Hematopoietic multipotent progenitor cell treated with erythropoietin and hydrocortisone succinate and interleukin-3 and kit ligand, for 6 days (in vitro differentiated cells): ENCODE measurements at regions not wholly inside any gene's neighbourhood (a gene's known extent, or its start where the extent isn't known, plus 50 kb on each side); places are given as distances from the start of the nearest gene placed in this dataset.
"Not testable (repeated sequence)": the region's sequence is repeated elsewhere in the genome, so short reads cannot be mapped to it uniquely, and the experiment has no call there.

Source experiments
- DNase-seq: peaks from one replicate; pipeline ENCODE4 v3.0.0-alpha.2; 2015

- DNase-seq, result no peak
Measured at GRCh38 chr12:83889745-83890144, 1022.9 kb downstream of the SLC6A15 start.

- DNase-seq, result no peak
Measured at GRCh38 chr12:83886479-83886878, 1026.1 kb downstream of the SLC6A15 start.

DNA sequence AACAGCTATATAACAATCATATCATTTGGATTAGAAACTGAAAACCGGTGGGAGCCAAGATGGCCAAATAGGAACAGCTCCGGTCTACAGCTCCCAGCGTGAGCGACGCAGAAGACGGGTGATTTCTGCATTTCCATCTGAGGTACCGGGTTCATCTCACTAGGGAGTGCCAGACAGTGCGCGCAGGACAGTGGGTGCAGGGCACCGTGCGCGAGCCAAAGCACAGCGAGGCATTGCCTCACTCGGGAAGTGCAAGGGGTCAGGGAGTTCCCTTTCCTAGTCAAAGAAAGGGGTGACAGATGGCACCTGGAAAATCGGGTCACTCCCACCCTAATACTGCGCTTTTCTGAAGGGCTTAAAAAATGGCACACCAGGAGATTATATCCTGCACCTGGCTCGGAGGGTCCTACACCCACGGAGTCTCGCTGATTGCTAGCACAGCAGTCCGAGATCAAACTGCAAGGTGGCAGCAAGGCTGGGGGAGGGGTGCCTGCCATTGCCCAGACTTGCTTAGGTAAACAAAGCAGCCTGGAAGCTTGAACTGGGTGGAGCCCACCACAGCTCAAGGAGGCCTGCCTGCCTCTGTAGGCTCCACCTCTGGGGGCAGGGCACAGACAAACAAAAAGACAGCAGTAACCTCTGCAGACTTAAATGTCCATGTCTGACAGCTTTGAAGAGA lies 1041.5 kb downstream of the SLC6A15 start:
- DNase-seq, result not testable (repeated sequence)

DNA sequence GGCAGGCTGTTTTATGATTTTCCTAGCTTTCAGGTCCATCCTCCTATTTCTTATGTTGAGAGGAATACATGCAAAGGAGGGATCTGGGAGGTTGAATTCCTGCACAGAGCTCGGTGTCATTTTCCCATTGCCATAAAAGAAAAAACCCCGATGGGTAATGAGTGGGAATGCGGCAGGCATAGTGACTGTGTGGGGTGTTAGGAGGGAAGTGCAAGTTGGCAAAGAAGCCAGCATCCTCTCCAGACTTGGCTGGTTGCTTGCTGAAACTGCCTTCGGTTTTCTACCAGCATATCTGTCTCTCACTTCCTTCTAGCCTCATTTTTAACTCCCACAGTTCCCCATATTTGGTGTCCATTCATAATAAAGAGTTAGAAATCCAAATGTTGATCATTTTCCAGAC lies 1046.1 kb downstream of the SLC6A15 start:
- no peak for DNase-seq

GRCh38 chr12:83865431-83865830 lies 1047.2 kb downstream of the SLC6A15 start:
- DNase-seq, result no peak

- no peak for DNase-seq
Measured at GRCh38 chr12:83864054-83864453, 1048.5 kb downstream of the SLC6A15 start.

- no peak for DNase-seq
Measured at GRCh38 chr12:83859021-83859420, 1053.6 kb downstream of the SLC6A15 start.

- no peak for DNase-seq
Measured at GRCh38 chr12:83856803-83857202, 1055.8 kb downstream of the SLC6A15 start.

DNA sequence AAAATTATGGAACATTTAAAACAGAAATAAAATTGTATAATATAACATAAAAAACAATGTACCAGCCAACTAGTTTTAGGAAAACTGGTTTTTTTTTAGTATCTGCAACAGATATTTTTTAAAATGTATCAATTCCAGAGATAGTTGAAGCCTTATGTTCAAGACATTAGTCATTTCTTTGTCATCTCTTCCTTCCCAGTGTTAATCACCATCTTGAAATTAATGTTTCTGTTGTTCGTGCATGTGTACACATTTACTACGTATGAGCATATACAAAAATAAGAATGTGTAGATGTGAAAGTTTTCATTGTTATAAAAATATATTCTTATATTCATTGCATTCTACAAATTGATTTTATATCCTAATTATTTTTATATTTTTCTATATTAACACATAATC lies 1062.1 kb downstream of the SLC6A15 start:
- DNase-seq, result no peak

DNA sequence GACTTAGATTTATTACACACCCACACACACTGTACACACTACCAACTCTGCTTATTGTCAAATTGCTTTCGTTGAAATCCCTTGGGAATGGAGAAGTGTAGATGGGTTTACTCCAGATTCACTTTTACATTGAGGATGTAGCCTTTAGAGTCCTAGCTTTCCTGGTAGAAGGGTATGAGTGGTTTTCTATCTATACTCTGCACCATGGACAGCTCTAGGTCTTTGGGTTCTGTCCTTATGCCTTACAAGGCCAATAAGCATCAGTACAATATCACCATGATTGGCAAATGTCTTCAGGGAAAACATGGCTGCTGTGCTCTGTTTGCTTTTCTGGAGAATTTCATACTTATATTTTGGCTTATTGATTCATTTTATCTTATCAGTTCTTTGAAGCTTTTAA lies 1063.9 kb downstream of the SLC6A15 start:
- no peak for DNase-seq

DNA sequence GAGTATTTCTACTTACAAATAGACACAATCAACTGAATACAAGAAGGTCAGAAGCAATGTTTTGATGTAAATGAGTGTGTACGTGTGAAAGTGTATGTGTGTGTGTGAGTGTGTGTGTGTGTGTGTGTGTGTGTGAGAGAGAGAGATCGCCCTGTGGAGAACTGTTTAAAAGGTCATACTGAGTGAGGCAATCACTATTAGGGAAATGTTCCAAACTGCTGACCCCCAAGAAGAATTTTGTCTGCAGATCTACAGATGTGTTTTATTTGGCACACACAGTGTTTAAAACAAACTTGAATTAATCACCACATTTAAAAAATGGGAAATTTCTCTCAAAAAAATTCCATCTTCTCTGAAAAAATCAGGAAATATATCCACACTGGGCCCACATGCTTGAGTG lies 1069.1 kb downstream of the SLC6A15 start:
- no peak for DNase-seq

DNA sequence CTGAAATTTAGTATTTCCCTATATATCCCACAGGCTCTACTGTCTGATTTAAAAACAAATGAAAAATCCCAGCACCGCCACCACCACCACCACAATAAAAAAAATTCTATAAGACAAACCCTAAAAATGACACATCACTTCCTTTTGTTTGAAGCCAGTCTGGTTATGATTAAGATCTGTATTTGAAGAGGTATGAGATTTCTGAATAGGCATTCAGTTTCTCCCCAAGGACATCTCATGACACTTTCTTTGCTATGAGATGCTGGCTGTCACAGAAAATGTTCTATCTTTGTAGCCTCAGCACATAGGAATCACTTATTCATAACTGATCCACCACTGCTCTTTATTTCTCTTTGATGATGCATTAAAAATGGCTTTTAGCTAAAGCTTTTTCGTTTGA lies 1071.0 kb downstream of the SLC6A15 start:
- no peak for DNase-seq

DNA sequence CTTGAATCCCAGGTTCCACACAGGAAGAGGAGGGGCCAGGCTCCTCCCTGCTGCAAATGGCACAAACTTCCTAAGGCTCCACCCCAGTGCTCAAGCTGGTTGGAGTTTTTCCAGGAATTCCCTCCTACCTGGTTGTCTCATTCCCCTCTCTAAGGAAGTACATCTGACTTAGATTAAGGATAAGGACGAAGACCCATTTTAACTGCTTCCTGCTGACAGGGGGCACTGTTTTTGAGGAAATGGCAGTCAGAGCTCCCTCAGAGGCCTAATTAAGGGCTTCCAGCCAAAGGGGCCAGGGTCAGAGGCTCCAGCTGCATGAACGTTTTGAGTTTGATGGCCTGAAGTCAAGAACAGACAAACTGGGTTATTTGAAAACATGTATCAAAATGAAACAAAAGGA lies 1084.7 kb downstream of the SLC6A15 start:
- no peak for DNase-seq

DNA sequence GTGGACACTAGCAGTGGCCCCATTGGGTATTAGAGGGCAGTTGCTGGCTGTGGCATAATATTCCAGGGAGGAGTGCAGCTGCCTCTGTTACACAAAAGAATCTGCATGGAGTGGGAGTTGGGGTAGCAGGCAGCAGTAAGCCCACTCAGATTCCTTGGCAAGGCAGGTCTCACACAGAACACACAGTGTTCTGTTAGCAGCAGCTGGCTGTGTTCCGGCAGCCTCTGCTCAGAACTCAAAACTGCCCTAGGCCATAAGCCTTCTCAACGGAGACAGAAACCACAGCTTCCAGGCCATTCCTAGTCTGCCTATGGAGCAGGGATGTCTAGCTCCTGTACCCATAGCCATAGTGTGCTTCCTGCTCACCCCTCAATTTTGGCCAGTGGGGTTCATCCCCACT lies 1085.4 kb downstream of the SLC6A15 start:
- DNase-seq, result no peak

DNA sequence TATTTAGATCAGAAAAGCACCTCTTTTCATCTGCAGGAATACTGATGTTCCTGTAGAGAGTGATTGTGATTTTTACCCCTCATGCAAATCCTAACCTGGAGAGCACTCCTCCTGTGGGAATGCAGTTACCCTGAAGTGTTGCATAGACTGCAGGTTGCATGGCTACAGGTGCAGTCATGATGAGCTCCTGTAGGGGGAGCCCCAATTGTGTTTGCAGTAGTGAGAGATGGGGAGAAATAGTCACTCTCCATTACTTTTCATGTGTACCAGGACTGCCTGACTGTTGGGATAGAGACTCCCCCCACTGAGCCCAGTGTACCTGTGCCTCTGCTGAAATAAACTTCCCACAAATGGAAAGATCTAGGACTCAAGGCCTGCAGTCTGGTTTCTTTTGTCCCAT lies 1086.5 kb downstream of the SLC6A15 start:
- peak; percentile 34 for DNase-seq

DNA sequence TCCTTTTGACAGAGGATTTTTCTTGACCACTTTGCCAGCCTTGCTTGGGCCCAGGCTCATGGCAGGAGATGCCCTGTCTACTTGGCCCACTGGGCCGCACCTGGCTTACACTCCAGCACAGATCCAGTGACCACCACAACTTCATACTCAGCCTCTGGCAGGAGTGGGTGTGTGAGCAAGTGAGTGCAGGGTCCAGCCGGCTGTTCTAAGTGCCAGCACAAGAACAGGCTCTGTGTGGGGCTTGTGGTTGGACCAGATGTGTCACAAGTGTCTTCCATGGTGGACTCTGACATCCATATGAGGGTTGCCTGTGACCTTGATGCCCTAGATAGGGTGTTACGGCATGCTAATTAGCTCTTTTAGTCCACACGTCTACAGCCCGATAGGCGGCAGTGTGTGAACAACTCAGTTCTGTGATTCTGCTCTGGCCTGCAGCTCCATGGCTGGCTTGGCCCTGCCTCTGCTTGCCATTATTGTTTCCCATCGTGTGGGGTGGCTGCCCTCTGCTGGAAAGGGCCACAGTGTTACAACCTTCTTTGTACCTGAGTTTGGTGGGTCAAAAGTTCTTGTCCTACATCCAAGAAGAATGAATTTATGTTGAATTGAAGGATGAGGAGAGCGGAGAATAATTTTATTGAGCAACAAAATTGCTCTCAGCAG lies 1089.1 kb downstream of the SLC6A15 start:
- DNase-seq, result peak; percentile 52

GRCh38 chr12:83821967-83822366 lies 1090.6 kb downstream of the SLC6A15 start:
- no peak for DNase-seq

- no peak for DNase-seq
Measured at GRCh38 chr12:83818881-83819280, 1093.7 kb downstream of the SLC6A15 start.

DNA sequence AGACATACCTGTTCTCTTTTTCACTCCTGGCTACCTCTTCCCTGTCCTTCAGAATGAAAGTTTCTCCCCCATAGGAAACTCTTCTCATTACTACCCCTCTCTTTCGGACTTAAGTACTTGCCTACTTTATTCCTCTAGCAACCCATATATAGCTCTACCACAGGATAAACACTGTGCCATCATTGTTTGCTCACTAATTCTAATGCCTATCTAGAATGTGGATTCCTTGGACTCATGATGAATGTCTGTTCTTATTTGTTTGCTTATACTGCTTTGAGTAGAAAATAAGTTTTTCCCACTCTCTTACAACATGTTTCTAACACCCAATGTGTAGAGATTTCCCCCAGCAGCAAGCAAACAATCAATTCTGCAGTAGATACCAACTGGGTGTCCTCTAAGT lies 1094.9 kb downstream of the SLC6A15 start:
- DNase-seq, result no peak

GRCh38 chr12:83808591-83808990 lies 1104.0 kb downstream of the SLC6A15 start:
- DNase-seq, result no peak

DNA sequence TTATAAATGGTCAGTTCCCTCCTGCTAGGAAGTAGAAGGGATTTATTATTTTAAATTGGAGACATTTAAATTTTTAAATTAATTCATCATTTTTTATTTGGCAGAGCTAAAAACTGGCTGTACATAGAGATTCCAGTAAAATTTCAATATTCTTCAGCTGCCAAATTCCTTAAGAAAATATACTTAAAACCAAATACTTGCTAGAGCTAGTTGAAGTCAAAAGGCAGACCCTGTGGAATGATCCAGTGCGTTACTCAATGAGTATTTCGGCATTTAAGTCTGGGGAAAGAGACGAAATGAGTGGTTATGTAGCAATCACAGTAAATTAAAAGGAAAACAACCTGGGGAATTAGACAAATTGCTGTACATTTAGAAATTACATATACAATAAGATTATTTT lies 1104.7 kb downstream of the SLC6A15 start:
- no peak for DNase-seq

- DNase-seq, result no peak
Measured at GRCh38 chr12:83805873-83806272, 1106.7 kb downstream of the SLC6A15 start.

DNA sequence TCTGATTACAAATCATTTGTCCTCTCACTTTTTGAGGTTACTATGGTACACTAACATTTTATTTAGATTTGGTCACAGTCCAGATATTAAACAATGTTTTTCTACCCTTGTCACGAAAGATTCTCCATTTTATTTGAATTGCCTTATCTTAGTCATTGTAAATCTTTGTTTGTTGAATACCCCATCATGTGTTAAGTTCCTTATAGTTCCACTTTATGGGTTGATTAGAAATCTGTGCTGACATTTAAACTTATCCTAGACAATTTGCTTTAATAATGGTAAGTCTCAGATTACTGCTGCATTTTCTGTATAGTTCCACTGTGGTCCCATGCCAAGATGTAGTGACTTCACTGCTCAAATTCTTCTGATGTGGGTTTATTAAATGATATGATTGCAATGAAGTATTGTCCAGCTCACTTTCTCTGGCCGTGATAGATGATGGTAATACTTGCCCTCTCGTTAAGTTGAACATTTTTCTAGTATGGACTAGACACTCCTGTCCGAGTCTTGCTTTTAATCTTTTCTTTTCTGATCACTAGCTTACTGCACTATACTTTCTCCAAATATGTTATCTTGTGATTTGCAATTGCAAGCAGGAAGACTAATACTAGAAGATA lies 1107.3 kb downstream of the SLC6A15 start:
- no peak for DNase-seq

GRCh38 chr12:83801972-83802371 lies 1110.6 kb downstream of the SLC6A15 start:
- DNase-seq, result no peak

DNA sequence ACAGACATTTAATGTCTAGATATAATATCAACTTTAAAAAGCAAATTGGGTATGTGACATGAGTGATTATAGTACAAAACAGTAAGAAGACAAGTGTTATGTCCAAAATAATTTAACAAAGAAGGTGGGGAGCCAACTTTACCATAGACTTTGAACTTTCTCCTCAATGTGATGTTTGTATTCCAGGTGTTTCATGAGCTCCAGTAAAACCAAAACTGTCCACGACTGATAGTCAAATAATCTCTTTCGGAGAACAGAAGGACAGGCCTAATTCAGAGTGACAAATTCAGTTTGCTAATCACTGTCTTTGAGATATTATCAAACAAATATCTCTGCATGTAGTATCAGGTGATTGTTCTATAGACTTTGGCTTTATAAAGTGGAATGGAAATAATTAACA lies 1112.6 kb downstream of the SLC6A15 start:
- no peak for DNase-seq
